Ovary (tissue), 7 donors: ENCODE measurements at regions not wholly inside any gene's neighbourhood (a gene's known extent, or its start where the extent isn't known, plus 50 kb on each side); places are given as distances from the start of the nearest gene placed in this dataset.
A peak's percentile ranks its signal among the peaks of the same experiment; 100 is the strongest.

Experiments
- DNase-seq, 5 donors: peaks; one replicate each; pipeline ENCODE4 v3.0.0-alpha.2; 2019 to 2020
- H3K27ac ChIP-seq, 2 donors: fragments of 200-600 bp; one replicate each; pipeline versions ENCODE4 v1.5.1 to v1.8.0; 2019 to 2022
- H3K27me3 ChIP-seq: fragments of 200-600 bp; one replicate; pipeline ENCODE4 v1.8.0; 2022
- H3K36me3 ChIP-seq: fragments of 200-600 bp; sonication (generic); one replicate; pipeline ENCODE4 v1.5.1; 2019
- H3K4me1 ChIP-seq: one replicate; pipeline ENCODE4 v1.8.1; 2013; ENCODE audit warnings: mild to moderate bottlenecking, moderate library complexity; ENCODE audit not compliant: insufficient read depth
- H3K4me3 ChIP-seq: fragments of 200-600 bp; sonication (generic); one replicate; pipeline ENCODE4 v1.5.1; 2017
- H3K9me3 ChIP-seq, 2 donors: fragments of 200-600 bp in 1 of 2; sonication (generic) in 1 of 2; one replicate each; pipeline versions ENCODE4 v1.5.1 to v1.8.1; 2013 to 2019; ENCODE audit warnings: mild to moderate bottlenecking in 1 of 2, moderate library complexity in 1 of 2
- CTCF ChIP-seq, 3 donors: fragments of 450-650 bp in 2 of 3; fragments of 200-600 bp in 1 of 3; IDR thresholded peaks; one replicate each; pipeline versions ENCODE4 v1.5.1 to v1.8.0; 2016 to 2022; ENCODE audit warnings: antibody characterized with exemption in 3 of 3, mild to moderate bottlenecking in 1 of 3
- EP300 ChIP-seq: sonication (generic); formaldehyde crosslinking; IDR thresholded peaks from one replicate; pipeline ENCODE4 v1.6.1; 2017; ENCODE audit warnings: antibody characterized with exemption
- POLR2A ChIP-seq: fragments of 450-650 bp; IDR thresholded peaks from one replicate; pipeline ENCODE4 v1.6.1; 2017; ENCODE audit warnings: antibody characterized with exemption, mild to moderate bottlenecking, moderate library complexity
- WGBS, 3 donors: extraction: QIAGEN DNeasy Blood & Tissue Kit in 1 of 3; methylation state at CpG; one replicate each; pipeline versions ENCODE4 v1.1.5 to v1.1.7; 2013 to 2017; 5-methylcytosine and 5-hydroxymethylcytosine counted together
- intact Hi-C, 4 donors: fragments of 100-400 bp; cut with DNase I; formaldehyde crosslinking; loops; one replicate each; pipeline versions ENCODE4 v1.11.0 to v1.15.1; 2022 to 2023
- donor health status: DM: no; HTN: no; CAD: no; lungs with moderate emphysema.
- donor health status: DM: no; HTN: no; CAD: no.
- donor health status: Bipolar disorder and iron deficiency.
- donor health status: DM: no; HTN: no; CAD: no.
- donor health status: DM: yes; HTN: yes; CAD: no.

- H3K4me3 ChIP-seq: no peak overlapping the region
- intact Hi-C loops: no loop called here
Observed at GRCh38 chr19:46546194-46546896, 50.7 kb upstream of the PNMA8B start.

GRCh38 chr19:46550684-46551083 is 50.4 kb upstream of the CALM3 start:
- H3K27ac ChIP-seq: no peak overlapping the region
- H3K4me1 ChIP-seq: no peaks in the 10 kb centered on the region
- whole genome bisulfite sequencing, 3 donors: 76 to 81% (median 77%) methylated on average over 1 of the region's 1 CpG
- no peaks in the 10 kb centered on the region for H3K9me3 ChIP-seq
- H3K27me3 ChIP-seq: no peaks in the 10 kb centered on the region
- no peak for DNase-seq
- intact Hi-C loops: no loop called here
- no peak overlapping the region for H3K4me3 ChIP-seq
- no peaks in the 10 kb centered on the region for H3K36me3 ChIP-seq
- no peak for TF ChIP-seq CTCF (IDR thresholded peaks at IDR 0.05)
- no peak for TF ChIP-seq POLR2A
- no peak for TF ChIP-seq EP300

More at GRCh38 chr19:46546194-46546896, 50.7 kb upstream of the PNMA8B start:
- H3K4me1 ChIP-seq: no peaks in the 10 kb centered on the region
- no peaks in the 10 kb centered on the region for H3K36me3 ChIP-seq
- no peak overlapping the region for H3K27ac ChIP-seq
- H3K27me3 ChIP-seq: no peaks in the 10 kb centered on the region
- no peaks in the 10 kb centered on the region for H3K9me3 ChIP-seq
- peak in 2 of 5 donors; percentile 31 to 44 for DNase-seq
- 50 to 70% (median 54%) methylated on average over 7 of the region's 7 CpGs for WGBS, 3 donors
- TF ChIP-seq POLR2A (no peak), EP300 (no peak), CTCF (IDR thresholded peaks at IDR 0.05) (no peak)

- no peak overlapping the region for H3K27ac ChIP-seq
- H3K9me3 ChIP-seq: no peaks in the 10 kb centered on the region
- H3K4me1 ChIP-seq: no peaks in the 10 kb centered on the region
- intact Hi-C loops: no loop called here
- no peak overlapping the region for H3K4me3 ChIP-seq
- no peak for TF ChIP-seq EP300
- TF ChIP-seq CTCF (IDR thresholded peaks at IDR 0.05): no peak
- TF ChIP-seq POLR2A: no peak
- no peak for DNase-seq
- H3K27me3 ChIP-seq: no peaks in the 10 kb centered on the region
- H3K36me3 ChIP-seq: no peaks in the 10 kb centered on the region
Observed at GRCh38 chr19:46551164-46551563, 50.0 kb upstream of the CALM3 start.
